Activated T-cell treated with anti-CD3 and anti-CD28 coated beads, Interleukin-2, amount 50 U/mL, for 1 hour (primary cell): ENCODE measurements at regions not wholly inside any gene's neighbourhood (a gene's known extent, or its start where the extent isn't known, plus 50 kb on each side); places are given as distances from the start of the nearest gene placed in this dataset.

Experiments
- DNase-seq: peaks from one replicate; pipeline ENCODE4 v3.0.0-alpha.2; 2020

GRCh38 chr7:47221826-47222225 is 360.1 kb downstream of the TNS3 start:
- DNase-seq: no peak

DNA sequence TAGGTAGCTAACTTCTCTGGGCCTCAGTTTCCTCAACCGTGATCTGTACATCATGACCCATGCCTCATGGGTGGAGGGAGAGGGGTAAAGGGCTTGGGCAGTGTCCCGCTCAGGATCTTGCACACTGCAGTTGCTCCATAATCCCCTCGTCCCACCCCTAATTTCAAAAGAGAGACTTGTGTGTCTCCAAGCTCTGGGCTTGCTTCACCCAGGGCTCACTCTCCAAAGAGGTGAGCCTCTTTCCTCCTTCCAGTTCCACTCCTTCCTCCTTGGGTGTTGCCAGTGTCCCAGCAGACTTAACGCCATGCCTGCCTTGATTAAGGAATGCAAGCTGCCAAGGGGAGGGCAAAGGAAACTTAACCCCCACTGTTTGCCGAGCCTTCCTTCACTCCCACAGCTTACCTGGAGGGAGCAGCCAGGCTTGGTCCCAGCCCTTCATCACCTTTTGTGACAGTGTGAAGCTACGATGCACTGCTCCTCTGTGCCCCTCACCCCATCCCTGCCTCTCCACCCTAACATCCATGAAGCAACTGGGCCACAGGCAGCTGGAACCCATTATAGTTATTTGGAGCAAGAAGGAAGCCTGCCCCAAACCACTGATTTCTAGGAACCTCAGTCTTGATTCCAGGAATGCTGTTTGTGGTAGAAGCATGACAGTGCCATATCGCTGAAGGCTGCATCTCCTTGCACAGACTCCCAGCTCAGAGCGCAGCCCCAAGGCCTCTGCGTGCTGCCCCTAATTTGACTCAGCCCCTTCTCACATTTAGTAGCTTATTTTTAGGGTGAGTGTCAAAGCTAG is 363.3 kb downstream of the TNS3 start:
- DNase-seq: no peak

GRCh38 chr7:47217570-47218360 is 364.1 kb downstream of the TNS3 start:
- DNase-seq: no peak

GRCh38 chr7:47217086-47217485 is 364.8 kb downstream of the TNS3 start:
- DNase-seq: no peak

DNA sequence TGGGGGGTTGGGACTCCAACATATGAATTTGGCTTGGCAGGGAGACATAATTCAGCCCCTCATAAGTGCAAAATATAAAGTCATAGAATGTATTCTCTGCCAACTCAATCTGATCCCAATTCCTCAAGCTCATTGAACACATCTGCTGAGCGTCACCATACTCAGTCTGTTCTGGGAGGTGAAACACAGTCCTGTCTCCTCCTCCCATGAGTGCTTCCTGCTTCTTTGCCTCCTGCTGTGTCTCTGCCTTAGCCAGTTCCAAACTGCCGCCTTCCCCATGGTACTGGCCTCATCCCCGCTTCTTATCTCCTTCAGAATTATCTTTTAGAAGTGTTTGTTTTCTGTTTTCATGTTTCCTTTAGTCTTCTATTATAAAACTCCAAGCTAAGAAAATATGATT is 365.5 kb downstream of the TNS3 start:
- DNase-seq: no peak

DNA sequence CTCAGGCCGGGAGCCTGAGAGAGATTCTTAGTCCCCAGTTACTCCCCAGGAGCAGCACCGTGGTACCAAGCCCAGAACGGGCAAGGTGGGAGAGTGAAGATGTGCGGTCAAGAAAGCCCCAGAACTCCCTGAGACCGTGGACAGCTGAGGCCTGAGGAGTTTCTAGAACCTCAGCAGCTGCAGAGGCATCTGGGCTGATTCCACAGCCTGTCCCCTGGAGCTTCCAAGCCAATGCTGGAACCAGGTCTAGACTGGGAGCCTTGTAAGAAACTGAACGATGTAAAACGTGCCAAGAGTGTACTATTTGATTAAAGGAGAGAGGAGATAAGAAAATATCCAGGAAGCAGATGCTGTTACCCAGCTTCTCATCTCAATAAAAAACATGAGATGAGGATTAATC is 366.3 kb downstream of the TNS3 start:
- no peak for DNase-seq

GRCh38 chr7:47215049-47215448 is 366.9 kb downstream of the TNS3 start:
- DNase-seq: no peak

- no peak for DNase-seq
Observed at GRCh38 chr7:47213276-47213675, 368.6 kb downstream of the TNS3 start.

DNA sequence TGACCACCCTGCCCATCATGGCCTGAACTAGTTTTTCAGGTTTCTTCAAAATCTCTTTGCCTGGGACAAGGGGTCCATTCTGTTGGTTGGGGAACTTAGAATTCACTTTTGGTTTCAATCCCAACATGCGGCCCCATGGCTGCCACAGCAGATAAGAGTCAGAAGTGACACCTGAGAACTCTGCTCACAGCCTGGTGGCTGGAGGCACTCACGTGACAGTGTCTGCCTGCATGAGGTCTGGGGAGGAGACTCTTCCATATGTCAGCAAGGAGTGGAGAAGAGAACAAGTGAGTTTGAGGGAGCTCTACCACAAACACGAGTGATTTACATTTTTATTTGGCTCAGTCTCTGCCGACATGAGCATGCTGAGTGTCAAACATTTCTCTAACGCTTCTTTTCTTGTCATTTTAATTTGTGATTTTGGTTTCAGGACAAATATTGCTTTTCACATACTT is 370.4 kb downstream of the TNS3 start:
- no peak for DNase-seq

- no peak for DNase-seq
Observed at GRCh38 chr7:47210281-47210854, 371.5 kb downstream of the TNS3 start.

DNA sequence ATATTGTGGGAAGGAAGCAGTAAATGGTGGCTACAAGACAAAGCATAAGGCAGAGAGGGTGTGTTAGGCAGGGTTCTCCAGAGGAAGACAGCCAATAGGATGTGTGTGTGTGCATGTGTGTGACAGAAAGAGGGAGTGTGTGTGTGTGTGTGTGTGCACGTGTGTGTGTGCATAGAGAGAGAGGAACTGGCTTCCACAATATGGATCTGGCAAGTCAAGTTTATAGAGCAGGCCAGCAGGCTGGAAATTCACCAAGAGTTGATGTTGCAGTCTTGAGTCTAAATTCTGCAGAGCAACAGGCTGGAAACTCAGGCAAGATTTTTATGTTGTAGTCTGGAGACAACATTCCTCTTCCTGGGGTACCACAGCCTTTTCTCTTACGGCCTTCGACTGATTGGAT is 374.0 kb downstream of the TNS3 start:
- DNase-seq: no peak

DNA sequence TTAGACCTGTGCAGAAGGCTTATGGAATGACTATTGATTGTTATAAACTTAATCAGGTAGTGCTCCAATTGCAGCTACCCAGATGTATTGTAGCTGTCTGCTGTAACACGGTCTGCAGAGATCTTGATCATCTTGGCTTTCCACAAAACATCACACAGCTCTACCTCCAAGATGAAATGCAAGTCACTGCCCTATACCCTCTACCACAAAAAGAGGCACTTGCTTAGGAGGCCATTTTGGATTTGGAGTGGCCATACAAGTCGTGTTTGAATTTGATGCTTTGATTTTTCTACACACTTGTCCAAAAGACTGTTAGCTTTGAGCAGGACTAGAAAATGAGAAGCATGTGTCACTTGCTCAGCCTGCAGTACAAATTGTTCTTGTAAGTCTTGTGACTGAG is 377.2 kb downstream of the TNS3 start:
- no peak for DNase-seq

- DNase-seq: no peak
Observed at GRCh38 chr7:47202146-47202783, 379.6 kb downstream of the TNS3 start.

DNA sequence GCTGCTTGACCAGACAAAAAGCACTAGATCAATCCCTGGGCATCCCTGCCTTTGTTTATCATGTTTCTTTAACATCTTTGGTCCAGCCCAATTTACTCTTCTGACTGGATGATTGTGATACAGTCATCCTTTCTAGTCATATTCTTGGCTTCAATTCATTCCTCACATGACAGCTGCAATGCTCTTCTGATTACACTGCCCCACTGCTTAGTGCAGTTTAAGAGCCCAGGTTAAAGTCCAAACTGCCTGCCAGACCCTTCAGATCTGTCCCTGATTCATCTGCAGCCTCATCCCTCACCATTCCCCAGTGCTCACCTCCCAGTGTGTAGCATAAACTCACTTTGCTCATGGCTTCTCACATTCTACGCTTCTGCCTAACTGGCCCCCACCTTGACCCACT is 383.8 kb downstream of the TNS3 start:
- DNase-seq: no peak

DNA sequence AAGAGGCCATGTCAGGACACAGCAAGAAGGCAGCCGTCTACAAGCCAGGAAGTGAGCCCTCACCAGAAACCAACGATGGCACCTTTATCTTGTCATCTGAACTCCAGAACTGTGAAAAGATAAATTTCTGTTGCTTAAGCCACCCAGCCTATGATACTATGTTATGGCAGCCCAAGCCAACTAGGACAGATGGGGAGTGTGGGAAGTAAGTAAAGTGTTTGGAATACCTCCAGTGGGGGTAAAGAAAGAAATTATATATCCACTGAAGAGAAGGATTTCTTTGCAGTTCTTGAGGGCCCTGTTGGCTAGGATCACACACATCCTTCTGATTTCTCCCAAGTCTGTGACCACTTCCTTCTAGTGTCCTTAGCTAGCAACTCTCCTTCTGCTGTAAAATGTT is 384.4 kb downstream of the TNS3 start:
- no peak for DNase-seq

- no peak for DNase-seq
Observed at GRCh38 chr7:47196737-47197136, 385.2 kb downstream of the TNS3 start.

- DNase-seq: no peak
Observed at GRCh38 chr7:47196106-47196645, 385.7 kb downstream of the TNS3 start.

- no peak for DNase-seq
Observed at GRCh38 chr7:47195641-47196040, 386.3 kb downstream of the TNS3 start.

- no peak for DNase-seq
Observed at GRCh38 chr7:47194516-47195057, 387.3 kb downstream of the TNS3 start.

GRCh38 chr7:47192978-47193377 is 388.9 kb downstream of the TNS3 start:
- no peak for DNase-seq

GRCh38 chr7:47191876-47192291 is 390.0 kb downstream of the TNS3 start:
- no peak for DNase-seq

- DNase-seq: no peak
Observed at GRCh38 chr7:47191316-47191715, 390.6 kb downstream of the TNS3 start.

DNA sequence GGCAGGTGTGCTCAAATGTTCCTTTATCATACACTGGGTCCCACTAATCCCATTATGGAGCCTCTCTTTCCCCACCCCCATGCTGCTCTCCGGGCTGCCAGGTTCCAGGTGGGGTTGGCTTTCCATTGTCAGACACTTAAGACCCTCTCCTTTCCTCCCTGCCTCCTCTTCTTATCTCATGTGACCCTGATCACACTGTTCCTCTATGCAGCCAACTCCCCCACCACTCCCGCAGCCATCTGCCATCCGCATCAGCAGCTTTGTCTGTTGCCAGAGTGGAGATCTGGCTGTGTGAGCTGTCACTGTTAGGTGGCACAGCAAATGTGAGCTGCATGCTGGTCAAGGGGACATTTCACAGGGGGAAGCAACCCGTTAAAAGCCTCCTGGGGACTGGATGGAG is 391.4 kb downstream of the TNS3 start:
- DNase-seq: no peak
